A549 (cell line): ENCODE measurements at regions not wholly inside any gene's neighbourhood (a gene's known extent, or its start where the extent isn't known, plus 50 kb on each side); places are given as distances from the start of the nearest gene placed in this dataset.

Experiments
- ATAC-seq, 2 experiments: fragments of 200-7000 bp in 1 of 2; fragments of >200 bp in 1 of 2; cut with Nextera tagmentation in 1 of 2; cut with Tn5 transposase in 1 of 2; 3 replicates each; pipeline versions ENCODE4 v1.8.0 to v1.9.1; 2018 to 2020; ENCODE audit warnings: mild to moderate bottlenecking in 1 of 2, moderate library complexity in 1 of 2
- CTCF ChIA-PET: fragments of 300-600 bp; sonication (Branson Sonifier 250); formaldehyde crosslinking; extraction: SDS; loops from one replicate; lab custom pipeline; 2021; ENCODE audit warnings: antibody characterized with exemption, inconsistent platforms; lab: Yijun Ruan, JAX
- POLR2A ChIA-PET: fragments of 350-600 bp; formaldehyde crosslinking; extraction: SDS; loops from one replicate; lab custom pipeline; 2021; ENCODE audit warnings: antibody characterized with exemption, inconsistent platforms; lab: Yijun Ruan, JAX
- DNase-seq, 2 experiments: peaks; one replicate each; pipeline versions ENCODE4 v3.0.0 to v3.0.0-alpha.2; 2011 to 2016; ENCODE audit warnings: low read depth in 1 of 2, low spot score in 1 of 2
- FAIRE-seq: peaks from 2 replicates; lab custom pipeline; 2011; peaks lifted over from hg19 to GRCh38; lab: Jason Lieb, UNC
- H3K27ac ChIP-seq, 2 experiments: fragments of >200 bp; sonication (Bioruptor Twin); formaldehyde crosslinking; 3 replicates each; pipeline ENCODE4 v1.5.1; 2016 to 2017
- H3K4me1 ChIP-seq: fragments of >200 bp; sonication (Bioruptor Twin); formaldehyde crosslinking; 3 replicates; pipeline ENCODE4 v1.6.1; 2016
- H3K4me2 ChIP-seq: fragments of >200 bp; sonication (Bioruptor Twin); formaldehyde crosslinking; 3 replicates; pipeline ENCODE4 v1.6.1; 2016
- H3K4me3 ChIP-seq: fragments of >200 bp; sonication (Bioruptor Twin); formaldehyde crosslinking; 3 replicates; pipeline ENCODE4 v1.5.1; 2016
- H3K9me3 ChIP-seq: fragments of >200 bp; sonication (Bioruptor Twin); formaldehyde crosslinking; 3 replicates; pipeline ENCODE4 v1.6.1; 2016
- CBX8 ChIP-seq: fragments of 200-600 bp; sonication (generic); IDR thresholded peaks from 2 replicates; pipeline ENCODE4 v1.6.1; 2016
- CHD2 ChIP-seq: fragments of 150-350 bp; IDR thresholded peaks from 2 replicates; pipeline ENCODE4 v1.6.1; 2014; ENCODE audit warnings: low read length; ENCODE audit not compliant: partially characterized antibody
- CHD4 ChIP-seq: fragments of 200-600 bp; sonication (generic); IDR thresholded peaks from 2 replicates; pipeline ENCODE4 v1.6.1; 2016; ENCODE audit warnings: antibody characterized with exemption, mild to moderate bottlenecking, borderline replicate concordance
- EP300 ChIP-seq, 2 experiments: fragments of >200 bp; sonication (Bioruptor Twin); formaldehyde crosslinking; IDR thresholded peaks; 2 replicates in 1 of 2; 3 replicates in 1 of 2; pipeline ENCODE4 v1.6.1; 2016 to 2017
- ESRRA ChIP-seq: fragments of 150-350 bp; IDR thresholded peaks from 2 replicates; pipeline ENCODE4 v1.6.1; 2014; ENCODE audit warnings: mild to moderate bottlenecking, low read length, borderline replicate concordance
- FOXS1 ChIP-seq: fragments of 250-450 bp; sonication (Bioruptor Pico); IDR thresholded peaks from 2 replicates; pipeline ENCODE4 v1.5.0; 2020; ENCODE audit warnings: mild to moderate bottlenecking, moderate library complexity
- HEYL ChIP-seq: fragments of 250-450 bp; sonication (Bioruptor Pico); IDR thresholded peaks from 2 replicates; pipeline ENCODE4 v1.8.0; 2021; ENCODE audit warnings: mild to moderate bottlenecking, moderate library complexity
- HOXA7 ChIP-seq: fragments of 250-450 bp; sonication (Bioruptor Pico); IDR thresholded peaks from 2 replicates; pipeline ENCODE4 v1.5.0; 2020; ENCODE audit warnings: mild to moderate bottlenecking, moderate library complexity
- JUNB ChIP-seq: fragments of >200 bp; sonication (Bioruptor Twin); formaldehyde crosslinking; IDR thresholded peaks from 2 replicates; pipeline ENCODE4 v1.6.1; 2016
- KDM1A ChIP-seq: fragments of 200-600 bp; sonication (generic); IDR thresholded peaks from 2 replicates; pipeline ENCODE4 v1.6.1; 2016; ENCODE audit warnings: low read depth, mild to moderate bottlenecking
- MAZ ChIP-seq: fragments of 150-350 bp; IDR thresholded peaks from 2 replicates; pipeline ENCODE4 v1.6.1; 2014; ENCODE audit warnings: antibody characterized with exemption, low read depth, low read length, borderline replicate concordance
- MYC ChIP-seq: IDR thresholded peaks from 2 replicates; pipeline ENCODE4 v1.6.1; 2012; ENCODE audit warnings: mild to moderate bottlenecking, inconsistent platforms, low read length, improper control_type of control experiment, borderline replicate concordance
- NFE2L2 ChIP-seq: fragments of 150-350 bp; conservative IDR thresholded peaks from 2 replicates; pipeline ENCODE4 v1.6.1; 2014; ENCODE audit warnings: low read length
- POLR2AphosphoS2 ChIP-seq: conservative IDR thresholded peaks from 2 replicates; pipeline ENCODE4 v1.6.1; 2012; ENCODE audit warnings: low read length, improper control_type of control experiment, inconsistent platforms
- RAD21 ChIP-seq, 2 experiments: fragments of >200 bp in 1 of 2; sonication (Bioruptor Twin) in 1 of 2; formaldehyde crosslinking in 1 of 2; IDR thresholded peaks in 1 of 2; conservative IDR thresholded peaks in 1 of 2; 2 replicates in 1 of 2; 3 replicates in 1 of 2; pipeline ENCODE4 v1.6.1; 2012 to 2018; ENCODE audit warnings: inconsistent platforms in 1 of 2
- RCOR1 ChIP-seq: fragments of 150-350 bp; IDR thresholded peaks from 2 replicates; pipeline ENCODE4 v1.6.1; 2014; ENCODE audit warnings: antibody characterized with exemption, low read length, low read depth
- RNF2 ChIP-seq: fragments of 200-600 bp; sonication (generic); IDR thresholded peaks from 2 replicates; pipeline ENCODE4 v1.6.1; 2016; ENCODE audit warnings: low read depth, mild to moderate bottlenecking, antibody characterized with exemption, moderate library complexity, borderline replicate concordance
- SMC3 ChIP-seq: fragments of >200 bp; sonication (Bioruptor Twin); formaldehyde crosslinking; IDR thresholded peaks from 3 replicates; pipeline ENCODE4 v1.6.1; 2018; ENCODE audit warnings: inconsistent platforms
- TP53 ChIP-seq: fragments of 250-450 bp; sonication (Bioruptor Pico); IDR thresholded peaks from 2 replicates; pipeline ENCODE4 v1.5.0; 2021; ENCODE audit warnings: mild to moderate bottlenecking, moderate library complexity
- whole genome bisulfite sequencing: methylation state at CpG from one replicate; pipeline ENCODE4 v1.1.6; 2017; ENCODE audit errors: missing lambda C conversion rate; 5-methylcytosine and 5-hydroxymethylcytosine counted together
- TF ChIP-seq, protein P1 (sequence below): fragments of >200 bp; sonication (Bioruptor Twin); formaldehyde crosslinking; IDR thresholded peaks from 3 replicates; pipeline ENCODE4 v1.5.1; 2016
- TF ChIP-seq, protein P2 (sequence below): fragments of >200 bp; sonication (Bioruptor Twin); formaldehyde crosslinking; IDR thresholded peaks from 3 replicates; pipeline ENCODE4 v1.6.1; 2016
- TF ChIP-seq, protein P3 (sequence below): IDR thresholded peaks from 2 replicates; pipeline ENCODE4 v1.6.1; 2012
- TF ChIP-seq, protein P4 (sequence below): fragments of 150-350 bp; IDR thresholded peaks from 2 replicates; pipeline ENCODE4 v1.6.1; 2014; ENCODE audit warnings: low read depth, mild to moderate bottlenecking, low read length

DNA sequence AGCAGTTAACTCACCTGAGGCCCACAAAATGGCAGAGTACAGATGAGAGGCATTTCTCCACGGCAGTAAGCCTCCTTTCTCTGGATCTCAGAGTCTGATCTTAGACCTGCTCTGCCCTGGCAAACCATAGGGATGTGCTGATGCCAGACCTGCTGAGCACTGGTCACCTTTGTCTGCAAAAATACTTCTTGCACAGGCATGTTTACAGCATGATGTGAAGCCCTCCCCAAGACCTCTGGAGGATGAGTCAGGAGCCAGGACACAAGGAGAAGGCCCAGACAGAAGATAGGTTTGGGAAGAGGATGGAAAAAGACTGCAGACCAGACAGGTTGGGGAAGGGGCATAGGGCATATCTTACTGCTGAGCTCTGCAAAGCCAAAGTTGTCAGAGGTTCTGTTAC is 426.6 kb downstream of the PMP22 start:
- no peaks in the 10 kb centered on the region for H3K4me1 ChIP-seq
- ChIA-PET CTCF (no interaction called here), POLR2A (no interaction called here)
- H3K27ac ChIP-seq, result no peak overlapping the region
- no peak overlapping the region for H3K4me3 ChIP-seq
- H3K9me3 ChIP-seq, result peaks cover 14% of the 10 kb centered on the region; the same call in 2 of the 3 replicates
- FAIRE-seq (no peak), ATAC-seq (no peak), DNase-seq (no peak)
- H3K4me2 ChIP-seq, result no peak overlapping the region
- TF ChIP-seq SMC3 (no peak), ESRRA (no peak), EP300 (IDR thresholded peaks at IDR 0.05) (no peak), MYC (no peak), NFE2L2 (no peak), CHD2 (no peak), KDM1A (no peak), MAZ (no peak), TP53 (CRISPR knock-in tag) (no peak), HEYL (CRISPR knock-in tag) (no peak), FOXS1 (CRISPR knock-in tag) (no peak), RCOR1 (no peak), JUNB (no peak), POLR2AphosphoS2 (no peak)
- TF ChIP-seq, protein P1, sequence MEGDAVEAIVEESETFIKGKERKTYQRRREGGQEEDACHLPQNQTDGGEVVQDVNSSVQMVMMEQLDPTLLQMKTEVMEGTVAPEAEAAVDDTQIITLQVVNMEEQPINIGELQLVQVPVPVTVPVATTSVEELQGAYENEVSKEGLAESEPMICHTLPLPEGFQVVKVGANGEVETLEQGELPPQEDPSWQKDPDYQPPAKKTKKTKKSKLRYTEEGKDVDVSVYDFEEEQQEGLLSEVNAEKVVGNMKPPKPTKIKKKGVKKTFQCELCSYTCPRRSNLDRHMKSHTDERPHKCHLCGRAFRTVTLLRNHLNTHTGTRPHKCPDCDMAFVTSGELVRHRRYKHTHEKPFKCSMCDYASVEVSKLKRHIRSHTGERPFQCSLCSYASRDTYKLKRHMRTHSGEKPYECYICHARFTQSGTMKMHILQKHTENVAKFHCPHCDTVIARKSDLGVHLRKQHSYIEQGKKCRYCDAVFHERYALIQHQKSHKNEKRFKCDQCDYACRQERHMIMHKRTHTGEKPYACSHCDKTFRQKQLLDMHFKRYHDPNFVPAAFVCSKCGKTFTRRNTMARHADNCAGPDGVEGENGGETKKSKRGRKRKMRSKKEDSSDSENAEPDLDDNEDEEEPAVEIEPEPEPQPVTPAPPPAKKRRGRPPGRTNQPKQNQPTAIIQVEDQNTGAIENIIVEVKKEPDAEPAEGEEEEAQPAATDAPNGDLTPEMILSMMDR, result no peak
- TF ChIP-seq, protein P2, sequence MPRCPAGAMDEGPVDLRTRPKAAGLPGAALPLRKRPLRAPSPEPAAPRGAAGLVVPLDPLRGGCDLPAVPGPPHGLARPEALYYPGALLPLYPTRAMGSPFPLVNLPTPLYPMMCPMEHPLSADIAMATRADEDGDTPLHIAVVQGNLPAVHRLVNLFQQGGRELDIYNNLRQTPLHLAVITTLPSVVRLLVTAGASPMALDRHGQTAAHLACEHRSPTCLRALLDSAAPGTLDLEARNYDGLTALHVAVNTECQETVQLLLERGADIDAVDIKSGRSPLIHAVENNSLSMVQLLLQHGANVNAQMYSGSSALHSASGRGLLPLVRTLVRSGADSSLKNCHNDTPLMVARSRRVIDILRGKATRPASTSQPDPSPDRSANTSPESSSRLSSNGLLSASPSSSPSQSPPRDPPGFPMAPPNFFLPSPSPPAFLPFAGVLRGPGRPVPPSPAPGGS, result no peak
- TF ChIP-seq, protein P3, sequence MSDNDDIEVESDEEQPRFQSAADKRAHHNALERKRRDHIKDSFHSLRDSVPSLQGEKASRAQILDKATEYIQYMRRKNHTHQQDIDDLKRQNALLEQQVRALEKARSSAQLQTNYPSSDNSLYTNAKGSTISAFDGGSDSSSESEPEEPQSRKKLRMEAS, result no peak
- TF ChIP-seq, protein P4, sequence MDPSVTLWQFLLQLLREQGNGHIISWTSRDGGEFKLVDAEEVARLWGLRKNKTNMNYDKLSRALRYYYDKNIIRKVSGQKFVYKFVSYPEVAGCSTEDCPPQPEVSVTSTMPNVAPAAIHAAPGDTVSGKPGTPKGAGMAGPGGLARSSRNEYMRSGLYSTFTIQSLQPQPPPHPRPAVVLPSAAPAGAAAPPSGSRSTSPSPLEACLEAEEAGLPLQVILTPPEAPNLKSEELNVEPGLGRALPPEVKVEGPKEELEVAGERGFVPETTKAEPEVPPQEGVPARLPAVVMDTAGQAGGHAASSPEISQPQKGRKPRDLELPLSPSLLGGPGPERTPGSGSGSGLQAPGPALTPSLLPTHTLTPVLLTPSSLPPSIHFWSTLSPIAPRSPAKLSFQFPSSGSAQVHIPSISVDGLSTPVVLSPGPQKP, result no peak
- 8% methylated on average over 1 of the region's 1 CpG for WGBS

DNA sequence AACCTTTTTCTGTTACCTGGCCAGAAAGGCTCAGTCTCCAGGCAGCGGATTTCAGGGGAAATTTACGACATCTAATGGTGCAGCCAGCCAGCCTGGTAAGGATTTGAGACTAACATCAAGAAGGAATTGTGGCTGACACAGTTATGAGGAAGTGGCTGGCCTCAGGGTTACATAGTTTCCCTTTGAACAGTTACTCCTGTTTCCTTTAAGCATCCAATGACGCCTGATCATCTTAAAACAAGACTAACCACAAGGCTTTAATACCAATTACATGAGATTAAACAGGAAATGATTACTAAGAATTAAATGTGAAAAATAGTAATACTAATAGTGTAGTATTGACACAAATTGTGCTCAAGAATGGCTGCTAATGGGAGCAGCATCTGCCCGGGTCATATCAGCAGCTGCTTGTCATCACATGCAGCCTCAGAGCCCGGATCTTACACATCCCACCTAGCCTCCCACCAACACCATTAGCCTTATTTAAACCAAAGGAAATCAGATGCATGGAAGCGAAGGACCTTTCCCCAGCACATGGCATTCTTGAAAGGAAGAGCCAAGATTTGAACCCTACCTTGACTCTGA is 431.8 kb downstream of the PMP22 start:
- FAIRE-seq (peak; percentile 91), DNase-seq (no peak), ATAC-seq (no peak)
- H3K27ac ChIP-seq, result no peak overlapping the region
- ChIA-PET CTCF (interaction anchor here (1.6 kb wide), 1 partner anchor 12 kb away, joined by 4 read pairs; no protein-coding TSS in a partner anchor), POLR2A (no interaction called here)
- 38% methylated on average over 6 of the region's 6 CpGs for WGBS
- H3K9me3 ChIP-seq, result peaks cover 9% of the 10 kb centered on the region; the same call in 2 of the 3 replicates
- no peak overlapping the region for H3K4me2 ChIP-seq
- TF ChIP-seq CHD4 (no peak), RAD21 (conservative IDR thresholded peaks at IDR 0.05 in 1 of 2, IDR thresholded peaks at IDR 0.05 in 1 of 2) (no peak), HOXA7 (CRISPR knock-in tag) (no peak), KDM1A (no peak), RNF2 (no peak), MYC (no peak), HEYL (CRISPR knock-in tag) (no peak), CBX8 (no peak)
- no peak overlapping the region for H3K4me3 ChIP-seq
- H3K4me1 ChIP-seq, result no peaks in the 10 kb centered on the region
